RWPE2 (cell line): ENCODE measurements at regions not wholly inside any gene's neighbourhood (a gene's known extent, or its start where the extent isn't known, plus 50 kb on each side); places are given as distances from the start of the nearest gene placed in this dataset.

Source experiments
- ATAC-seq: fragments of 200-7000 bp; cut with Tn5 transposase; 3 replicates; pipeline ENCODE4 v1.9.1; 2021; ENCODE audit warnings: low read depth
- DNase-seq: peaks from one replicate; pipeline ENCODE4 v3.0.0-alpha.2; 2020; ENCODE audit warnings: low spot score
- H3K27ac ChIP-seq: fragments of 450-650 bp; 2 replicates; pipeline ENCODE4 v1.5.1; 2017; ENCODE audit warnings: mild to moderate bottlenecking; ENCODE audit not compliant: poor library complexity, severe bottlenecking
- H3K27me3 ChIP-seq: fragments of 250-450 bp; sonication (Bioruptor Pico); 2 replicates; pipeline ENCODE4 v1.5.1; 2021; ENCODE audit warnings: mild to moderate bottlenecking, moderate library complexity; ENCODE audit not compliant: insufficient read depth, poor library complexity, severe bottlenecking
- H3K36me3 ChIP-seq: fragments of 250-450 bp; sonication (Bioruptor Pico); 2 replicates; pipeline ENCODE4 v1.5.1; 2020; ENCODE audit warnings: low read depth, mild to moderate bottlenecking, moderate library complexity
- H3K4me1 ChIP-seq: fragments of 250-450 bp; sonication (Bioruptor Pico); 2 replicates; pipeline ENCODE4 v1.5.1; 2021; ENCODE audit warnings: mild to moderate bottlenecking, moderate library complexity; ENCODE audit not compliant: insufficient read depth, poor library complexity, severe bottlenecking
- H3K4me3 ChIP-seq: fragments of 250-450 bp; sonication (Bioruptor Pico); 2 replicates; pipeline ENCODE4 v1.5.1; 2021; ENCODE audit warnings: mild to moderate bottlenecking, moderate library complexity; ENCODE audit not compliant: severe bottlenecking
- H3K9me3 ChIP-seq: fragments of 250-450 bp; sonication (Bioruptor Pico); 2 replicates; pipeline ENCODE4 v1.5.1; 2021; ENCODE audit warnings: mild to moderate bottlenecking, moderate library complexity; ENCODE audit not compliant: severe bottlenecking
- CTCF ChIP-seq: fragments of 450-650 bp; IDR thresholded peaks from one replicate; pipeline ENCODE4 v1.5.1; 2017; ENCODE audit warnings: mild to moderate bottlenecking, moderate library complexity; ENCODE audit not compliant: poor library complexity, severe bottlenecking

- no peaks in the 10 kb centered on the region for H3K4me1 ChIP-seq
- H3K9me3 ChIP-seq: no peaks in the 10 kb centered on the region
- no peak for ATAC-seq
These were observed 184.8 kb upstream of the FUT9 start for GRCh38 chr6:95830859-95831557.

GRCh38 chr6:95837890-95838289, 177.9 kb upstream of the FUT9 start:
- Histone ChIP-seq H3K4me1 (no peaks in the 10 kb centered on the region), H3K27ac (no peak overlapping the region), H3K4me3 (no peak overlapping the region), H3K36me3 (no peaks in the 10 kb centered on the region), H3K9me3 (no peaks in the 10 kb centered on the region), H3K27me3 (no peaks in the 10 kb centered on the region)
- no peak for ATAC-seq
- DNase-seq: no peak
- TF ChIP-seq CTCF: no peak

More at GRCh38 chr6:95830859-95831557, 184.8 kb upstream of the FUT9 start:
- H3K36me3 ChIP-seq: no peaks in the 10 kb centered on the region
- H3K27ac ChIP-seq: no peak overlapping the region
- no peaks in the 10 kb centered on the region for H3K27me3 ChIP-seq
- no peak overlapping the region for H3K4me3 ChIP-seq
- TF ChIP-seq CTCF: no peak
- no peak for DNase-seq

GRCh38 chr6:95841560-95841959, 174.2 kb upstream of the FUT9 start:
- ATAC-seq (no peak), DNase-seq (no peak)
- TF ChIP-seq CTCF: no peak
- H3K9me3 ChIP-seq: no peaks in the 10 kb centered on the region
- H3K36me3 ChIP-seq: no peaks in the 10 kb centered on the region
- H3K27ac ChIP-seq: no peak overlapping the region
- H3K4me3 ChIP-seq: no peak overlapping the region
- H3K27me3 ChIP-seq: no peaks in the 10 kb centered on the region
- no peaks in the 10 kb centered on the region for H3K4me1 ChIP-seq

- no peak overlapping the region for H3K27ac ChIP-seq
- H3K4me3 ChIP-seq: no peak overlapping the region
- no peaks in the 10 kb centered on the region for H3K36me3 ChIP-seq
- H3K4me1 ChIP-seq: no peaks in the 10 kb centered on the region
- peaks cover 5% of the 10 kb centered on the region for H3K27me3 ChIP-seq
- no peaks in the 10 kb centered on the region for H3K9me3 ChIP-seq
- no peak for DNase-seq
- TF ChIP-seq CTCF: no peak
- no peak for ATAC-seq
These were observed 169.1 kb upstream of the FUT9 start for GRCh38 chr6:95846652-95847051.

GRCh38 chr6:95847061-95847460, 168.7 kb upstream of the FUT9 start:
- TF ChIP-seq CTCF: no peak
- Histone ChIP-seq H3K27ac (no peak overlapping the region), H3K36me3 (no peaks in the 10 kb centered on the region), H3K4me3 (no peak overlapping the region), H3K4me1 (no peaks in the 10 kb centered on the region), H3K9me3 (no peaks in the 10 kb centered on the region), H3K27me3 (peaks cover 5% of the 10 kb centered on the region)
- DNase-seq (no peak), ATAC-seq (no peak)
